Type B pancreatic cell (in vitro differentiated cells): ENCODE measurements at regions not wholly inside any gene's neighbourhood (a gene's known extent, or its start where the extent isn't known, plus 50 kb on each side); places are given as distances from the start of the nearest gene placed in this dataset.
A peak's percentile ranks its signal among the peaks of the same experiment; 100 is the strongest.

Experiments
- DNase-seq: peaks from one replicate; pipeline ENCODE4 v3.0.0; 2021; ENCODE audit warnings: mixed read lengths; ENCODE audit not compliant: unreplicated experiment; ENCODE audit errors: extremely low spot score
- H3K27ac Mint-ChIP-seq: 2 replicates; pipeline ENCODE4 v1.8.0; 2021; ENCODE audit warnings: mild to moderate bottlenecking, mixed read lengths
- H3K27me3 Mint-ChIP-seq: 2 replicates; pipeline ENCODE4 v1.8.0; 2021; ENCODE audit warnings: mixed read lengths
- H3K36me3 Mint-ChIP-seq: 2 replicates; pipeline ENCODE4 v1.8.0; 2021; ENCODE audit warnings: mixed read lengths
- H3K4me1 Mint-ChIP-seq: one replicate; pipeline ENCODE4 v1.8.0; 2021; ENCODE audit warnings: mixed read lengths; ENCODE audit not compliant: unreplicated experiment
- H3K4me3 Mint-ChIP-seq: 2 replicates; pipeline ENCODE4 v1.8.0; 2021; ENCODE audit warnings: mild to moderate bottlenecking, mixed read lengths
- H3K9me3 Mint-ChIP-seq: 2 replicates; pipeline ENCODE4 v1.8.0; 2021; ENCODE audit warnings: mixed read lengths
- TF ChIP-seq, protein P1 (sequence below): fragments of 200-600 bp; sonication (generic); conservative IDR thresholded peaks from 2 replicates; pipeline ENCODE4 v1.5.0; 2021; ENCODE audit warnings: antibody characterized with exemption, mild to moderate bottlenecking

DNA sequence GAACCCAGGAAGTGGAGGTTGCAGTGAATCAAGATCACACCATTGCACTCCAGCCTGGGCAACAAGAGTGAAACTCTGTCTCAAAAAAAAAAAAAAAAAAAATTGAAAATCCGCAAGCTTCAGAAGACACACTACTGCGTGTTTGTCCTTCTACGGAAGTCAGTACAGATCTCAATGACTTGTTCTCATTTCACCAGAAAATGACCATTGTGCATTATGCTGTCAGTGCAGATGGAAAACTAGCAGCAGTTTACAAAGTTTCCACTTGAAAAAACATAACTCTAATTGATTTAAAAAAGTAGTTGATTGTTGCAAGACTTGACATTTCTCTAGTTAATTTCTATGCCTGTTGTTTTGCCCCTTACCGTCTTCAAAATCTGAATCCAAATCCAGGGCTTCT lies 298.0 kb upstream of the DMRT1 start:
- TF ChIP-seq, protein P1, sequence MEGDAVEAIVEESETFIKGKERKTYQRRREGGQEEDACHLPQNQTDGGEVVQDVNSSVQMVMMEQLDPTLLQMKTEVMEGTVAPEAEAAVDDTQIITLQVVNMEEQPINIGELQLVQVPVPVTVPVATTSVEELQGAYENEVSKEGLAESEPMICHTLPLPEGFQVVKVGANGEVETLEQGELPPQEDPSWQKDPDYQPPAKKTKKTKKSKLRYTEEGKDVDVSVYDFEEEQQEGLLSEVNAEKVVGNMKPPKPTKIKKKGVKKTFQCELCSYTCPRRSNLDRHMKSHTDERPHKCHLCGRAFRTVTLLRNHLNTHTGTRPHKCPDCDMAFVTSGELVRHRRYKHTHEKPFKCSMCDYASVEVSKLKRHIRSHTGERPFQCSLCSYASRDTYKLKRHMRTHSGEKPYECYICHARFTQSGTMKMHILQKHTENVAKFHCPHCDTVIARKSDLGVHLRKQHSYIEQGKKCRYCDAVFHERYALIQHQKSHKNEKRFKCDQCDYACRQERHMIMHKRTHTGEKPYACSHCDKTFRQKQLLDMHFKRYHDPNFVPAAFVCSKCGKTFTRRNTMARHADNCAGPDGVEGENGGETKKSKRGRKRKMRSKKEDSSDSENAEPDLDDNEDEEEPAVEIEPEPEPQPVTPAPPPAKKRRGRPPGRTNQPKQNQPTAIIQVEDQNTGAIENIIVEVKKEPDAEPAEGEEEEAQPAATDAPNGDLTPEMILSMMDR, result no peak
- DNase-seq, result no peak
- Mint-ChIP-seq H3K36me3 (peaks cover 32% of the 10 kb centered on the region), H3K9me3 (peaks cover 4% of the 10 kb centered on the region), H3K4me3 (no peak overlapping the region), H3K27me3 (no peaks in the 10 kb centered on the region), H3K27ac (no peak overlapping the region), H3K4me1 (peaks cover 26% of the 10 kb centered on the region)

DNA sequence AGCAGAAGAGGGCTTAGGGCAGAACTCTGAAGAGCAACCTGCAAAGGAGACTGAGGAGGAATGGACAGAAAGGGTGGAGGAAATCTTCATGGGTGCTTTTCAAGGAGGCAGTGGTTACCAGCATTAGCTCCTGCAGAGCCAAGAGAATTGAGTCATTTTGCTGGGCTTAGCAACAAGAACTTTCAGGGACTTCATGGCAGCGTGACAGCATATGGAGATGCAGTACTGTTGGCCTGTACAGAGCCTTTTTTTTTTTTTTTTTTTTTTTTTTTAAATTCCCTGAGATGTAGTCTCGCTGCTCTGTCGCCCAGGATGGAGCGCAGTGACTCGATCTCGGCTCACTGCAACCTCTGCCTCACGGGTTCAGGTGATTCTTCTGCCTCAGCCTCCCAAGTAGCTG lies 296.0 kb upstream of the DMRT1 start:
- DNase-seq, result no peak
- Mint-ChIP-seq H3K27ac (no peak overlapping the region), H3K4me3 (no peak overlapping the region), H3K9me3 (peaks cover 4% of the 10 kb centered on the region), H3K27me3 (no peaks in the 10 kb centered on the region), H3K4me1 (peaks cover 30% of the 10 kb centered on the region), H3K36me3 (peaks cover 25% of the 10 kb centered on the region)
- TF ChIP-seq, protein P1, result no peak

DNA sequence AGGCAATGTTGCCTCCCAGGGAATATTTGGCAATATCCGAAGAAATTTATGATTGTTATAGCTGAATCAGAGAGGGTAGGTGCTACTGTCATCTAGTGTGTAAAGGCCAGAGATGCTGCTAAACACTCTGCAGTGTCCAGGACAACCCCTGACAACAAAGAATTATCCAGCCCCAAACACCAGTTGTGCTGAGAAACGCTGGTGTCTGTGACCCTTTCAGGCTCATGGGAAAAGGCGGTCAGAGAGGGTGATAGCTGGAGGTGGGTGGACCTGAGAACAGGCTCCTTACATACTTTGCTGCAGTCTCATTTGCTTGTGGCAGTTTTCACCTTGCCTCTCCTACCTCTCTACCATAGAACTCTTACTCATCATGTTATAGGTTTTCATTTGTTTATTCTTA lies 295.3 kb upstream of the DMRT1 start:
- TF ChIP-seq, protein P1, result no peak
- H3K4me1 Mint-ChIP-seq, result peaks cover 37% of the 10 kb centered on the region
- DNase-seq, result no peak
- peaks cover 17% of the 10 kb centered on the region for H3K36me3 Mint-ChIP-seq
- peaks cover 4% of the 10 kb centered on the region for H3K9me3 Mint-ChIP-seq
- H3K27ac Mint-ChIP-seq, result peak overlapping the region; percentile 13
- H3K4me3 Mint-ChIP-seq, result peak overlapping the region; percentile 16
- no peaks in the 10 kb centered on the region for H3K27me3 Mint-ChIP-seq

DNA sequence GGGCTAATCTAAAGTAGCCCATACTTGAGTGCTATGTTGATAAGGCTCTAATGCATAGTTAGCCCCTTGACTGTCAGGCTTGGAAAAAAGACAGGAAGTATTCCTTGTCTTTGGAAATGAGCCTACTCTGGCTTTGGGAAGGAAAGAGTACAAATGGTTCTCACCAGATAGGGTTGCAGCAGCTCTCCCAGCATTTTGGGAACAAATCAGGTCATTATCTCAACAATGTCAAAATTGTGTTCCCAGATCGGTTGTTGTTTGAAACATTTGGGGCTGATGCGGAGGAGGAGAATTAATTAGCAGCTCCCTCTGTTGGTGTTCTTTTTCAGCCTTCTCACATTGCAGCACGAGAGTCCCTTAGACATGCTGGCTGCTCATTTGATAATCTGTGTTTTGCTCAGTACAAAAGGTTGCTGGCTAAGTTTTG lies 294.7 kb upstream of the DMRT1 start:
- peaks cover 40% of the 10 kb centered on the region for H3K4me1 Mint-ChIP-seq
- DNase-seq, result no peak
- H3K36me3 Mint-ChIP-seq, result peaks cover 15% of the 10 kb centered on the region
- H3K4me3 Mint-ChIP-seq, result peak overlapping the region; percentile 73
- no peaks in the 10 kb centered on the region for H3K27me3 Mint-ChIP-seq
- peaks cover 4% of the 10 kb centered on the region for H3K9me3 Mint-ChIP-seq
- TF ChIP-seq, protein P1, result peak; percentile 37
- peak overlapping the region; percentile 13 for H3K27ac Mint-ChIP-seq

DNA sequence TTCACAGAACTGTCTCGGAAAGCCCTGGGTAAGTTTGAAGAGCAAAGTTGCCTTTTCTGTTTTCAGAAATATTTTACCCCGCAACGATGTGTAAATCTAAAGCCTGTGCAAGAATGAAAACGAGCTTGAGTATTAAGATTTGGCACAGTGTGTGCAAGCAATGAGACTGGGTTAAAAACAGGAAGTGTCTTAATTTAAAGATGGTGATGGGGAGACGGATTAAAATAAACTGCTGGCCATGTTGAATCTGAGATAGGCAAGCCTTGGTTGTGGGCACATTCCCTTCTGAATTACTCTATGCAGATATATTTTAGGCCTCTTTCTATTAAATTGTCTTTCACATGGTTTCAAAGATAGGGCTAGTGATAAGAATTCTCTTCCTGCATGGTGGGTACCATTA lies 294.2 kb upstream of the DMRT1 start:
- H3K4me3 Mint-ChIP-seq, result peak overlapping the region; percentile 73
- DNase-seq, result no peak
- H3K27me3 Mint-ChIP-seq, result no peaks in the 10 kb centered on the region
- peak overlapping the region; percentile 13 for H3K27ac Mint-ChIP-seq
- peaks cover 45% of the 10 kb centered on the region for H3K4me1 Mint-ChIP-seq
- H3K9me3 Mint-ChIP-seq, result peaks cover 4% of the 10 kb centered on the region
- peaks cover 18% of the 10 kb centered on the region for H3K36me3 Mint-ChIP-seq
- TF ChIP-seq, protein P1, result no peak

DNA sequence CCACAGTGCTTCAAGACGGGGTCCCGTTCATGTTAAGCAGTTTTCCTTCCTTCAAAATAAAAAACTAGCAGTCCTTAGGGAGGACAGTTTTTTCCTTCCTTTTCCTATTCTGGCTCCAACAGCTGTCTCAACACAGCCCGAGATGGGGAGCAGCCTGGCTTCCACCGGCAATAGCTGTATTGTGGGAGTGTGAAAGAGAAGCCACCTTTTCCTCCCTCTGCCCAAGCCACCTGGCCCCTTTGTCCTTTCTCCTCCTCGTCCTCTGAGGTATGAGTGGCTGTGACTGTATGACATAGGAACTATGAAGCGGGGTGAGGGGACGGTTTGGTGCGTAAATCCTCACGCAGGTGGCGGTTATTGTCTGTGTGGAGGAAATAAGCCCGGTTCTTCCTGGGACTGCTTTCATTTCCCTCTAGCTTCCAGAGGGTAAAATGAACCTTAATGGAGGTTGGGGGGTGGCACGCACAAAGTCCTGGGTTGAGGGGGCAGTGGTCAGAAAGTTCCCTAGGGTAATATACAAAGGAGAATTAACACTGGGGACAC lies 292.0 kb upstream of the DMRT1 start:
- TF ChIP-seq, protein P1, result no peak
- H3K36me3 Mint-ChIP-seq, result peaks cover 8% of the 10 kb centered on the region
- H3K9me3 Mint-ChIP-seq, result no peaks in the 10 kb centered on the region
- no peak for DNase-seq
- no peak overlapping the region for H3K4me3 Mint-ChIP-seq
- H3K27me3 Mint-ChIP-seq, result no peaks in the 10 kb centered on the region
- H3K27ac Mint-ChIP-seq, result no peak overlapping the region
- peaks cover 45% of the 10 kb centered on the region for H3K4me1 Mint-ChIP-seq
